Endodermal cell (in vitro differentiated cells): ENCODE measurements at regions not wholly inside any gene's neighbourhood (a gene's known extent, or its start where the extent isn't known, plus 50 kb on each side); places are given as distances from the start of the nearest gene placed in this dataset.
A peak's percentile ranks its signal among the peaks of the same experiment; 100 is the strongest.

Experiments
- DNase-seq: peaks from one replicate; pipeline ENCODE4 v3.0.0-alpha.2; 2017
- H3K27ac ChIP-seq: 2 replicates; pipeline ENCODE4 v1.5.1; 2013; ENCODE audit warnings: mild to moderate bottlenecking, low read depth, low read length, moderate library complexity
- H3K27me3 ChIP-seq: 2 replicates; pipeline ENCODE4 v1.6.1; 2013; ENCODE audit warnings: mild to moderate bottlenecking, low read length, moderate library complexity; ENCODE audit not compliant: insufficient read depth, control insufficient read depth, poor library complexity, severe bottlenecking
- H3K36me3 ChIP-seq: 2 replicates; pipeline ENCODE4 v1.7.0; 2013; ENCODE audit warnings: mild to moderate bottlenecking, low read length, moderate library complexity; ENCODE audit not compliant: control insufficient read depth, insufficient read depth
- H3K4me1 ChIP-seq: one replicate; pipeline ENCODE4 v1.7.0; 2013; ENCODE audit warnings: low read length; ENCODE audit not compliant: control insufficient read depth, insufficient read depth
- H3K4me3 ChIP-seq: 2 replicates; pipeline ENCODE4 v1.5.1; 2013; ENCODE audit warnings: mild to moderate bottlenecking, low read length, moderate library complexity
- H3K9ac ChIP-seq: 2 replicates; pipeline ENCODE4 v1.6.1; 2013; ENCODE audit warnings: mild to moderate bottlenecking, low read length, moderate library complexity; ENCODE audit not compliant: poor library complexity, severe bottlenecking; ENCODE audit errors: extremely low read depth
- H3K9me3 ChIP-seq: 2 replicates; pipeline ENCODE4 v1.6.1; 2013; ENCODE audit warnings: mild to moderate bottlenecking, low read length, moderate library complexity; ENCODE audit not compliant: control insufficient read depth
- H3K27ac Mint-ChIP-seq: 2 replicates; pipeline ENCODE4 v1.8.0; 2020; ENCODE audit warnings: mixed read lengths
- H3K27me3 Mint-ChIP-seq: 2 replicates; pipeline ENCODE4 v1.8.0; 2021; ENCODE audit warnings: mild to moderate bottlenecking, mixed read lengths; ENCODE audit not compliant: insufficient read depth
- H3K36me3 Mint-ChIP-seq: 2 replicates; pipeline ENCODE4 v1.8.0; 2020; ENCODE audit warnings: low read depth, mixed read lengths
- H3K4me1 Mint-ChIP-seq: 2 replicates; pipeline ENCODE4 v1.8.0; 2020; ENCODE audit warnings: mixed read lengths
- H3K4me3 Mint-ChIP-seq: 2 replicates; pipeline ENCODE4 v1.8.0; 2020; ENCODE audit warnings: mild to moderate bottlenecking, moderate library complexity, mixed read lengths
- H3K9me3 Mint-ChIP-seq: 2 replicates; pipeline ENCODE4 v1.8.0; 2020; ENCODE audit warnings: mild to moderate bottlenecking, mixed read lengths
- WGBS, 2 experiments: methylation state at CpG; one replicate each; pipeline versions ENCODE4 v1.1.5 to v1.1.7; 2013; ENCODE audit warnings: missing lambda C conversion rate in 2 of 2, mixed read lengths in 1 of 2; ENCODE audit not compliant: insufficient coverage in 1 of 2, insufficient read length in 1 of 2; 5-methylcytosine and 5-hydroxymethylcytosine counted together
- TF ChIP-seq, protein P1 (sequence below): fragments of 200-600 bp; sonication (generic); conservative IDR thresholded peaks from 2 replicates; pipeline ENCODE4 v1.5.0; 2021; ENCODE audit warnings: antibody characterized with exemption, mild to moderate bottlenecking

GRCh38 chr22:44412136-44412731 lies 85.8 kb downstream of the RTL6 start:
- Histone ChIP-seq H3K9ac (no peak overlapping the region), H3K27ac (no peak overlapping the region), H3K9me3 (no peaks in the 10 kb centered on the region), H3K36me3 (no peaks in the 10 kb centered on the region), H3K4me3 (no peak overlapping the region), H3K27me3 (no peaks in the 10 kb centered on the region), H3K4me1 (no peaks in the 10 kb centered on the region)
- Mint-ChIP-seq H3K9me3 (no peaks in the 10 kb centered on the region), H3K36me3 (no peaks in the 10 kb centered on the region), H3K4me1 (peaks cover 6% of the 10 kb centered on the region), H3K27me3 (no peaks in the 10 kb centered on the region), H3K4me3 (no peak overlapping the region), H3K27ac (peak overlapping the region; percentile 74)
- DNase-seq, result peak; percentile 44
- 89 to 94% methylated on average over 10 to 19 of the region's 19 CpGs for WGBS, 2 experiments
- TF ChIP-seq, protein P1, sequence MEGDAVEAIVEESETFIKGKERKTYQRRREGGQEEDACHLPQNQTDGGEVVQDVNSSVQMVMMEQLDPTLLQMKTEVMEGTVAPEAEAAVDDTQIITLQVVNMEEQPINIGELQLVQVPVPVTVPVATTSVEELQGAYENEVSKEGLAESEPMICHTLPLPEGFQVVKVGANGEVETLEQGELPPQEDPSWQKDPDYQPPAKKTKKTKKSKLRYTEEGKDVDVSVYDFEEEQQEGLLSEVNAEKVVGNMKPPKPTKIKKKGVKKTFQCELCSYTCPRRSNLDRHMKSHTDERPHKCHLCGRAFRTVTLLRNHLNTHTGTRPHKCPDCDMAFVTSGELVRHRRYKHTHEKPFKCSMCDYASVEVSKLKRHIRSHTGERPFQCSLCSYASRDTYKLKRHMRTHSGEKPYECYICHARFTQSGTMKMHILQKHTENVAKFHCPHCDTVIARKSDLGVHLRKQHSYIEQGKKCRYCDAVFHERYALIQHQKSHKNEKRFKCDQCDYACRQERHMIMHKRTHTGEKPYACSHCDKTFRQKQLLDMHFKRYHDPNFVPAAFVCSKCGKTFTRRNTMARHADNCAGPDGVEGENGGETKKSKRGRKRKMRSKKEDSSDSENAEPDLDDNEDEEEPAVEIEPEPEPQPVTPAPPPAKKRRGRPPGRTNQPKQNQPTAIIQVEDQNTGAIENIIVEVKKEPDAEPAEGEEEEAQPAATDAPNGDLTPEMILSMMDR, result no peak

DNA sequence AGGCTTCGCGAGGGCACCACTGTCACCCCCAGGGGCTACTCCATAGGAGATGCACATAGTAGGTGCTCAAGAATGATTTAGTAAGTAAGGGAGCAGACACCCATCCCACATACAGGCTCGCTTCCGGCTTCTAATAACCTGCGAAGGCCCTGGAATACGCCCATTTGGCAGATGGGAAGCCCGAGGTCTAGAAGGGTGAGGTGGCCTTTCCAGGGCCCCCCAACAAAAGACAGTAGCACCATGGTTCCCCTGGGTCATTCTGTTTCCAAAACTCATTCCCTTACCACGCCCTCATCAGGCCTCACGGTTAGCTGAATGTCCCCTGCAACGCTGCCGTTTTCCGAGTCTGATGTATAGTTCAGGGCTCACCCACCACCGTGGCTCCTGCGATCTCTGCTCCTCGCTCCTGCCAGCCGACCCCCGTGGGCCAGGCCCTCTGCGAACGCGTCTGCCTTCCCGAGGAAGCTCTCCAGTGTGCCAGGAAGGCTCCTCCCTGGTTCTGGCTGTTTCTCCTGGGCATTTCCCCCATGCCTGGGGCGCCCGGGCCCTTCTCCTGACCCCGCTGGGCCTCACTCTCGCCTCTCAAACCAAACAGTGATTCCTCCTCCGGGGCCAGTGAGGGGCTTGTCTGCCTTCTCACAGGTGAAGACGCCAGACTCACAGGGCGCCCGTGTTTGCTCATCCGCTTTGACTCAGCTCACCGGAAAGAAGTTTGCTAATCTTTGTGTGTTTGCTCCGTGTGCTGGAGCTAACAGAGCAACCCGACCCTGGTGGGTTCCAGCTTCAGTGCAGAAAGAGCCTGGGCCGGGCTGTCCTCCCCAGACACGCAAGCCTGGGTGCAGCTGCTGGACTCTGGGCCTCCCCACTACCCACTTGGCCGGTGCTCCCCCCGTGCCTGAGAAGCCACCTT lies 86.6 kb downstream of the RTL6 start:
- Histone ChIP-seq H3K36me3 (no peaks in the 10 kb centered on the region), H3K4me1 (no peaks in the 10 kb centered on the region), H3K4me3 (no peak overlapping the region), H3K27me3 (no peaks in the 10 kb centered on the region), H3K9ac (no peak overlapping the region), H3K27ac (no peak overlapping the region), H3K9me3 (no peaks in the 10 kb centered on the region)
- Mint-ChIP-seq H3K4me3 (no peak overlapping the region), H3K36me3 (no peaks in the 10 kb centered on the region), H3K9me3 (no peaks in the 10 kb centered on the region), H3K4me1 (peaks cover 10% of the 10 kb centered on the region), H3K27me3 (no peaks in the 10 kb centered on the region), H3K27ac (peak overlapping the region; percentile 74)
- DNase-seq, result peak; percentile 51
- 93 to 94% methylated on average over 25 to 37 of the region's 37 CpGs for WGBS, 2 experiments
- TF ChIP-seq, protein P1, result no peak

GRCh38 chr22:44410451-44410991 lies 87.5 kb downstream of the RTL6 start:
- no peak overlapping the region for H3K4me3 Mint-ChIP-seq
- H3K4me3 ChIP-seq, result no peak overlapping the region
- peak; percentile 41 for DNase-seq
- no peaks in the 10 kb centered on the region for H3K36me3 Mint-ChIP-seq
- no peaks in the 10 kb centered on the region for H3K4me1 ChIP-seq
- no peak overlapping the region for H3K9ac ChIP-seq
- H3K27me3 ChIP-seq, result no peaks in the 10 kb centered on the region
- 91 to 92% methylated on average over 8 to 16 of the region's 16 CpGs for WGBS, 2 experiments
- no peaks in the 10 kb centered on the region for H3K9me3 ChIP-seq
- H3K9me3 Mint-ChIP-seq, result no peaks in the 10 kb centered on the region
- H3K27ac Mint-ChIP-seq, result no peak overlapping the region
- H3K4me1 Mint-ChIP-seq, result peaks cover 10% of the 10 kb centered on the region
- TF ChIP-seq, protein P1, result no peak
- no peaks in the 10 kb centered on the region for H3K36me3 ChIP-seq
- H3K27me3 Mint-ChIP-seq, result no peaks in the 10 kb centered on the region
- no peak overlapping the region for H3K27ac ChIP-seq
